Stimulated activated CD4-positive, alpha-beta T cell treated with anti-CD3 and anti-CD28 coated beads, Interleukin-2, amount 100 ng/mL, for 24 hours (primary cell): ENCODE measurements at regions not wholly inside any gene's neighbourhood (a gene's known extent, or its start where the extent isn't known, plus 50 kb on each side); places are given as distances from the start of the nearest gene placed in this dataset.

ENCODE experiments used
- DNase-seq, 2 donors: peaks; one replicate each; pipeline ENCODE4 v3.0.0-alpha.2; 2020

DNA sequence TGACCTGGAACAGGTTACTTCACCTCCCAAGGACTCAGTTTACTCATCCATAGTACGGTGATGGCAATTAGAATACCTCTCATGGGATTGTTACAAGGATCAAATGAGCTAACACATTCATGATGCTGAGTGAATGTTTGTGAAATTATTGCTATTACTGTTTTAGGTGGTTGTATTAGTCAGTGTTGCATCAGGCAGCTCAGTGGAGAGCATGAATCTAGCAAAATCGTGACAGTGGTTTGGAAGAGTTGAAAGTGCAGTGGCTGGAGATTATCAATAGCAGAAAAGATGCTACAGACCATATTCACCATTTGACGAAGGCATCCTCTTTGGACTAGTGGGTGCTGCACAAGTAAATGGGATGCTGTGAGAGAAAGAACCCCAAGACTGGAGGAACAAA is 50.4 kb upstream of the CTNNBL1 start:
- no peak for DNase-seq

DNA sequence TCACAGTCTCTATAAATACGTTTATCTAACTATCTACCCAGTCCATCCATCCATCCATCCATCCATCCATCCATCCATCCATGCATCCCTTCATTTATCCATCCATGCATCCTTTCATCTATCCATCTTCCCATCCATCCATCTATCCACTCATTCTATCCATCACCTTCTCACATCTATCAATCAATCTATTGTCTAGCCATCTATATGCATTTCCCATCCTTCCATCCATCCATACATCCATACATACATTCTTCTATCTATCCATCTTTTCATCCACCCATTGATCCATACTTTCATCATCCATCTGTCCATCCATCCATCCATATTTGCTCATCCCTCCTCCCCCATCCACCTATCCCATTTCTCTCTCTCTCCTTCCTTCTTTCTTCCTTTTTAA is 51.6 kb upstream of the CTNNBL1 start:
- DNase-seq: no peak

DNA sequence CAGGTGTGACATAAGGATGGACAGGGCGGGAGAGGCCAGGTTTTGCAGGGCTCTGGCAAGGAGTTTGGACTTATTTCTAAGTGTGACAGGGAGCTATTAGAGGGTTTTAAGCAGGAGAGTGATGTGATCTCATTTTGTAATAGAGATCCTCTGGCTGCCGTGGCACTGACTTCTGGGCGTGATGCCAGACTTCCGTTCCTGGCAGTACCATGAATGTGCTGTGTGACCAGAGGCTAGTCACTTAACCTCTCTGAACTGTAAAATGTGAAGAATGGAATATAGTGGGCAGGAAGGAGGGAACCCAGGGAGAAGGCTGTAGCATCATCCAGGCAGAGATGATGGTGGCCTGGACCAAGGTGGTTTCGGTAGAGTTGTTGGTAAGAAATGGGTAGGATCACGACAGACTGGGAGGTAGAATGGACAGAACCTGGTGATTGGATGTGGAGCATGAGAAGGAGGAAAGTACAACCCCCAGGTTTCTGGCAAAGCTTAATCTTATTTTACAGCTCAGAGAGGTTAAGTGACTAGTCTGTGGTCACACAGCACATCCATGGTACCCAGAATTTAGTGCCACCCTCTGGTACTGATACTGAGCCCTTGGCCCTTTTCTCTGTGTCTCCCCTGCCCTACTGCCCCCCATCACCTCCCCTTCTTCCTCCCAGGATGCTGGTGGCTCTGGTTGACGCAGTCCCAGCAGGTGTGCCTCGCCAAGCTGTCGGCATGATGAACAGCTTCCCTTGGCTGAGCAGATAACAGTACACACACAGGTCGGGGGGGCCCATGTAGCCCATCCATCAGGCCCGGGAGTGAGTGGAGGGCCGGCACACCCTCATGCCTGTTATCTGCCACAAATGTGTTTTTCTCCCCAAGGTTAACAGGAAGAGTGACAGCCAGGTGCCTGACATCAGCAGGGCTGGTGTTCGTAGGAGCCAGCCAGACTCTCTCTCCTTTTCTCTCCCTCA is 52.9 kb upstream of the CTNNBL1 start:
- DNase-seq: no peak

DNA sequence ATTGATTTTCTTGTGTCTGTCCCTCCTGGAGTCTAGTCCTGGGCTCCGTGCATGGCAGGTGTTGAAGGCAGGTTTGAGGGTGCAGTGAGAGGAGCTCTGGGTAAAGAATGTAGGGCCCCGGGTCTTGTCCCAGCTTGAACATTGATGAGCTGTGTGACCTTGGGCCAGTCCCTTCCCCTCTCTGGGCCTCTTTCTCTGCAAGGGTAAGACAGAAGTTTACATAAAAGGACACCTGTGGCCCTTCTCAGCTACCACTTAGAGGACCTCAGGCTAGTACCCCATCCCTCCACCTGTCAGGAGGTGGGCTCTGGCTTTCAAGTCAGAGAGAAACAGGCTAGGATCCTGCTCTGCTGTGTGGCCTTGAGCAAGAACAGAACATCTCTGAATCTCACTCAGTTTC is 55.3 kb upstream of the CTNNBL1 start:
- no peak for DNase-seq

DNA sequence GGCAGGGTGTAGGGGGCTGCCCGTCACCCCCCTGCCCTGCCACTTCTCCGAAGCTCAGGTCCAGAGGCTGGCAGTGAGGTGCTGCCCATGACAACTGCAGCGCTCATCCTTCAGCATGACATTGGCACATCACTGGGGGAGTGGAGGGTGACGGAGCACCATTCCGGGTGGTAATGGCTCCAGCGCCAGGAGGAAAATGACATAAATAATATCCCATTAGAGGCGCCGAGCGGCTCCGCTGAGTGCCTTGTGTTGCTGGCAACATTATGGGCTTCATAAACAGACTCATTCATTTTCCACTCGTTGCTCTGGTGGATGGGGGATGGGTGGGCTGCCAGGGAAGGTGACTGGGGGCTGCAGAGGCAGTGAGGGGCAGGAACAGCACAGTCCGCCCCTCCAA is 56.9 kb upstream of the CTNNBL1 start:
- no peak for DNase-seq

DNA sequence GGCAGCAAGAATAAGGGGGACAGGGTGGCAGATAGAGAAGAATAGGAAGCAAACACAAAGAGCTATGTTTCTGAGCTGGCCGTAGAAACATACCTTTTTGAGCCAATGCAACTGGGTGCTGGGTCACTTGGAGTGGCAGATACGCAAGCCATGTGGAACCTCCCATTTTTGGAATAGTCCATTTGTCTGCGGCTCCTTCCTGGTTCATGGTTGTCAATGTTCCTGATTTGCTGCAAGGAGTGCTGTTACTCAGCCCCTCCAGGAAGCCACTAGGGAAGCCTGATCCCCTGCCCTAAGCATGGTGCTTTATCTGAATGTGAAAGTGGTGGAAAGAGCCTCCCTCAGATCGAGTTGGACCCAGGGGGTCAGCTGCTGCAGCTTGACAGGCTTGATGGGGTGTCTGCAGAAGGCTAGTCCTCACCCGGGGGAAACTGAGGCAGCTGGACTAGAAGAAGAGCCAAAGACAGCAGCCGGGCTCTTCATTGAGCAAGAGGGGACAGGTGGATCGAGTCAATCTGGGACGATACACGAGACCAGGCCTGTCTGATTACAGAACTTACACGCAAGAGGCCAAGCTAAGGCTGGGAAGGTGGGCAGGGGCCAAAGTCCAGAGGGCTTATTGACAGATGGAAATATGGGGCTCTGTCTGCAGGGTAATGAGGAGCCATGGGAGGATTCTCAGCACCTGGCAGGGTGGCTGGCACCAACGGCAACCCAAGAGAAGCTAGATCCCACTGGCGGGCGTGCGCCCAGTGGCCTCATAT is 57.4 kb upstream of the CTNNBL1 start:
- DNase-seq: no peak

DNA sequence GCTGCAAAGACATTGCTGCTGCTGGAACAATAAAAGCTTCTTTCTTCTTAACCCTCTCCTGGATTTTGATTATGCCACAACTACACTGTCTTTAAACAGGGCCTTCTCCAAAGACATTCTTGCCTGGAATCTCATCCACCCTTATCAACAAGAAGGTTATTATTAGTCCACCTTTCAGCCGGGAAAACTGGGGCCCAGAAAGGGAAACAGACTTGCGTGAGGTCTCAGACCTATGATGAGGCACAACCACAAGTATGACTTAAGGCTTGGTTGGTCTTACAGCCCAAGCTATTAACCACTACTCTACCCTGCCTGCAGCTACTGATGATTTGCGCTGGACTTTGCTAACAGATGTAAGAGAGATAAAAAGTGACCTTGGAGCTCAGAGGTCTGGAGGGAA is 62.8 kb upstream of the CTNNBL1 start:
- DNase-seq: no peak

DNA sequence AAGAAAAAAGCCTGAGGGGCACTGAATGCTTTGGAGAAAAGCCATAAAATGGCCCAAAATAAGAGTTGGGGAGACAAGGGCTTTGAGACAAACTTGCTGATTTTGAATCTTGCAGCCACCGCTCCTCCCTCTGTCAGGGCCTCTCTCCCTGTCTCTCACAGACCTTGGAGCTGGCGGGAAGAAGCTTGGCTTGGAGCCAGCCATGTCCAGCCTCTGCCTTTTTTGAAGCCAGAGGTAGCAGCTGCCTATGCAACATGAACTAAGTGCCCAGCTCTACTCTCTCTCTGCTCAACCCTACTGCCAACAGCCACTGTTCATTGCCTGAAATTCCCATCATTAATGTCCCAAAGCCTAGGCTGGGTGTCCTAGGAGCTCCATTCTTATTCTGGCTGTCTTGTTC is 63.7 kb upstream of the CTNNBL1 start:
- no peak for DNase-seq

DNA sequence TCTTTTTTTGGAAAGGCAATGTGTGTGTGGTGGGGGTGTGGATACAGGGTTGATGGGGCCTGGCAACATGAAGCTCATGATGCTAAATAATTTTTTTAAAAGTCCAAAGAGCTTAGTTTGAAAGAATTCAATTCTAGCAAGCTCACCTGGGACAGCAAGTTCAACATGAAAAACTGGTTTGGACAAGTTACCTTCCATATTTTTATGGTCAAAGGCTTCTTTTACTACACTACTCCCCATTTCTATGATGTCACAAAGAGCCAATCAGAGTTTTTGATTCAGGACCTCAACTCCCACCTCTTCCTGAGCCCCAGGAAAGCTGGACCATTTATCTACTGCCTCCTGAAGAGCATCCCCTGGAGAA is 66.1 kb upstream of the CTNNBL1 start:
- no peak for DNase-seq

DNA sequence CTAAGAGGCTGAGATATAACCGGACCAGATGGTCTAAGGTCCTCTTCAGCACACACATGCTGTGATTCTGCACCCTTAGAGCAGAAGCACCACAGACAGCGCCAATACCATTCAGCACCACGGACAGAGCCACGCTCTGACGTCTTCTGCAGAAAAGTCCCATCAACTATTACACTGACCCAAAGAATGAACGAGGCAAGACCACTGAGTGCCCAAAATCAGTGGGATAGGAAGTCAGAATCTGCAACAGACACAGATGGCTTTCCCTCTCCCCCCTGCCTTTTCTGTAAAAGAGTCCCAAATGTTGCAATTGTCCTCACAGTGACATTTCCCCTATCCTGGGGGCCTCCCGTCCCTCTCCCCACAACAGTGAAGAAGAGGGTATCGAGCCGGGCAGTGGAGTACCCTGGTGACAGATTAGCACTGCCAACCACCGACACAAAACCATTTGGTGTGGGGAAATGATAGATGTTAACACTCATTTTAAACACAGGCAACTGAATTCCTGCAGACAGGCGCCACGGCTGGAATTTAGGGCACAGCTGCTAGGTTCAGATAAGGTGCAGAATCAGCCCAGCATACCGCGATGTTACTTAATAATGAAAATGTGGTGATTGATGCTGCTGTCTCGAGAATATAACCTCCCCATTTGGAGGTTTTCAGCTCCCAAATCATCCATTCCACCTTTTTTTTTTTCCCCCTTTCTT is 66.6 kb upstream of the CTNNBL1 start:
- peak; percentile 36 to 47 for DNase-seq

DNA sequence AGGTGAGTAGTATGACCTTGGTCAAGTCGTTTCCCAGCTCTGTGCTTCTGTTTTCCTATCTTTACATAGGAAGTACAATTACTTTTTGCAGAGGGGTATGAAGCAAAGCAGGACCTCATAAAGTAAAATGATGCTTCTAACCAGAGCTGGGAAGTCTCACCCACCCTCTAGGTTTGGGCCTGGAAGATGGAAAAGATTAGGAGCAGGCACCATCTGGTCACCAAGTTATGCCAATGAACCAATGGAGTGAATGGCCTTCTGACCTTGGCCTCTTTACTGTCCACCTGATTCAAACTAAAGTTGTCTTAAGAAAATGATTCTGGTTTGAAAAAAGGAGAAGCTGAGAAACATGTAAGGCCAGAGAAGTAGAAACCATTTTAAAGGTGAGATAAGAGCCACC is 68.9 kb upstream of the CTNNBL1 start:
- no peak for DNase-seq

DNA sequence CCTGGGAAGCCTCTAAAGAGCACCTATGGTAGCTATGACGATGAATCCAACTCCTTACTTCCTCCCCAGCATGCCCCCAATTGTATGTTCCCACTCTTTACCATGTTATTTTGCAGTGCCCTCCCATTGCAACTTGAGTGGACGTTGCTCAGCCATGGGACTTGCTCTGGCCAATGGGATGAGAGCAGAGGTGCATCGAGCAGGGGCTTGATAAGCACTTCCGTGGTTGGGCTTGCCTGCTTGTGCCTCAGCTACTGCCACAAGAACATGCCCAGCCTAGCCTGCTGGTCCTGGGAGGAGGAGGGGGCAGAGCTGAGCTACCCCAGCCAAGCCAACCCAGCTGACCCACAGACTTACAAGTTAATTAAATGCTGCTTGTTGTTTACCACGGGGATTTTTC is 71.1 kb upstream of the CTNNBL1 start:
- no peak for DNase-seq

DNA sequence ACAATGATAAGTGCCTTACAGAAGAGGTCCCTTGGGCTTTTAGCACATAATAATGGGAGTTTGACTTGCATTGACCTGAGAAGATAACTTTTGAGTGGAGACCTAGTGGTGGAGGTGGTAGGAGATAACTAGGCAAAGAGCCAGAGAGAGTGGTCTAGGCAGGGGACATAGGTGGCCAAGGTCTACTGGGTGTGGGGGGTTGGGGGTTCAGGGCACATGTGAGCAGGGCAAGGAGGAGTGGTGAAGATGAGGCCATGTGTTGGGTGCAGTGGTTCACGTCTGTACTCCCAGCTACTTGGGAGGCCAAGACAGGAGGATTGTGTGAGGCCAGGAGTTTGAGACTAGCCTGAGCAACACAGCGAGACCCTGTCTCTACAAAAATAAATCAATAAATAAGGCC is 74.3 kb upstream of the CTNNBL1 start:
- DNase-seq: no peak

DNA sequence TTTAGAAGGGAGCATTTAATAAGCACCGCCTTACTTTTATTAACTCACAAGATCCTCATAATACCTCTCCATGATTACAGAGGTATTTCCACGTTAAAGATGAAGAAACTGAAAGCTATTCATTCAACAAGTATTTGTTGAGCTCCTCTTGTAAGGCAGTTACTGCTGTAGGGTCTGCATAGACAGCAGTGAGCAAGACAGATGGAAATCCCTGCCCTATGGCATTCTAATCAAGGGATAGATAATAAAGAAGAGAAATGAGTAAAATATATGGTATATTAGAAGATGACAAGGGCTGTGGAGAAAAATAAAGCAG is 77.8 kb upstream of the CTNNBL1 start:
- no peak for DNase-seq

DNA sequence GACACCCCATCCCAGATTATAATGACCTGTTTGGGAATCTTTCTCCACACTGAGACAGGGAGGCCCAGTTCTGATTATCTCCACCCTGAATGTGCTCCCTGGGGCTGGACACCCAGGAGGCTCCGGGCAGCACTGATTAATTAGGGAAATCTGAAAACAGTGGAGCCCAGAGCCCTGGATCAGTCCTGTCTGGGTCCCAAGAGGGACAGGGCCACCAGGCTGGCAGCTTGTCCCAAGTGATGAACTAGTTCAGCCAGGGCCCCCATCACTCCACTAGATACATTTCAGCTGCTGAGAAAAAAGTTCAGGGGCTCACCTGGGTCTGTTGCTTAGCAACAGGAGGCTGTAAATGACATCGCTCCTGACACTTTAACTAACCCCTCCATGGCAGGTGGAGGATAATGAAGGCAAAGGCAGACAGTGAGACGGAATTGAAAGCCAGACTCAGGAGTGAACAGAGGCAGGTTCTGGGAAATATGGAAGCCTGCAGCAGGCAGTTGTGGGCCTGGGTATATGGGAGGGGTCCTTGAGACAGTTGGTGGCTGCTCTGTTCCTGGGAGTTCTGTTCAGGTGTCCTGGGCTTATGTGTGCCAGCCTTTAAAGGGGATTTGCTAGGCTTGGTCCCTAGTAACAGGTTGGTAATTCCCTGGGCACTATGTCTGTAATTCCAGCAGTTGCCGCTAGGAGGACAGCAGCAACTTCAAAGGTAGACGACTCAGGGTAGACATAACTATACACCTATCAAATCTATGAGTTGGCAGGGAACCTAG is 78.3 kb upstream of the CTNNBL1 start:
- DNase-seq: peak; percentile 72 to 75

DNA sequence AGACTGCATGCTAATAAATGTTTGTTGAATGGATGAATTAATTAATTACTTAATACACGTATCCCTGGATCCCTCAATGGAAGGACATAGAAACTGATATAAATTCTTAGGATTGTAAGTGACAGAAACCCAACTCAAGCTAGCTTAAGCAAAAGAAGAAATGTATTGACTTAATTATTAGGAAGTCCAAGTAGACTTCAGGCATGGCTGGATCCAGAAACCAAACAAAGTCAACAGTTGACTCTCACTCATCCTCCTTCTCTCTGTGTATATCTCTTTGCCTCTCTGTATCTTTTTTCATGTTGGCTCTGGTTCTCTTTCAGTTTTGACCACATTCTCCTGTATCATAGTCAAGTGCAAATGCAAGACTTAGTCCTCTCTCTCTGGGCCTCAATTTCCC is 82.0 kb upstream of the CTNNBL1 start:
- no peak for DNase-seq

DNA sequence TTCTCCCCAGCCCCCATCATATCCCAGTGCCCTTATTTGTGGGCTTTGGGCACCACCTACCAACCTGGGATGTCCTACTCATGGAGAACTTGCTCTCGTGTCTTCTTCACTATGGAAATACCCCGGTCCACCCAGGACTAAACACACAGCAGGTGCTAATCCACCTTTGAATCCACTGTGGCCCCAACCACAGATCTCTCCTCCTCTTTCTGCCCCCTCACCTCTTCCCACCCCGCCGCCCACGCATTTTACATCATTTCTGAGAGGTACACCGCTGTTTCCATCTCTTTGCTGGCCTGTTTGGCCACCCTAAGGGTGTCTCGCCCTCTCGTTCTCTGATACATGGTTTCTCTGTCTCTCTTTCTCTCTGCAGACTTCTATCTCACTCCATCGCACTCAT is 82.5 kb upstream of the CTNNBL1 start:
- no peak for DNase-seq

DNA sequence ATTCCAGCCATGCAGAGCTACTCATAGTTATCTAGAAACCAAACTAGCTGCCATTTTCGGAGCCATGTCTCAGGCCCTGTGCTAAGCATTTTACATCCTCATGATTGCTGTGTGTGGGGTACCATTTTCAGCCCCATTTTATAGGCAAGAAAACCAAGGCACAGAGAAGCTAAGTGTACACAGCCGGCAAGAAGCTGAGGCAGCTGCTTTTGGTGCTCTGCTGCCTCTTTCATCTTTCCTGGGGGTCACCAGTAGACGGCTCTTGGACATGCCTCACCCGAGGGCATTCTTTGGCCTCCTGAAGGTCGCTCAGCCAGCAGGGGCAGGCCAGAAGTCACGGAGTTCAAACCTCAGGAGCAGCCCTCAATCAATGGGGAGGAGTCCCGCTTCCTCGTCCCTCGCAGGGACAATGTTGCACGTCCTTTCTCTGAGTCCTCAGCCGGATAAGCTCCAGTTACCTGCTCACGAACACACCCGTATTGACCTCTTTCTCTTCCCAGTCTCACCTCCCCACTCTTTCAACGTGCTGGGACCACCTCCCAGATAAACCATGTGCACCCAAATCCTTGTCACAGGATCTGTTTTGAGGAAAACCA is 82.6 kb upstream of the BLCAP start:
- DNase-seq: no peak

DNA sequence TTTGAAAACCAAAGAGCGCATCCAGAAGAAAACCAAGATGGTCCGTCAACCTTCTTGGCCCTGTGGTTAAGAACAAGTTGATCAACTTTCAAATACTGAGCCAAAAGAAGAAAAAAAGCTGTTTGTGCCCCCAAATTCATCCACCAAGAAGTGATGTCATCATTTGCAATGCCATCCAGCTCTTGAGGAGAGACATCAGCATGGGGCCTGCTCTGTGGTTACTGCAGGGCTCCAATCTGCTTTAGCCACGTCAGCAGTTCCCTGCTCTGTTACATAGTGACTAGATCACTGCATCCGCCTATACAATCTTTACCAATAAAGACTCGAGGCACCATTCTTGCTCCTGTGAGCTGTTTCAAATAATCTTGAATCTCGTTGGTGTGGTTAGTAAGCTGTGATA is 75.0 kb upstream of the BLCAP start:
- DNase-seq: no peak

DNA sequence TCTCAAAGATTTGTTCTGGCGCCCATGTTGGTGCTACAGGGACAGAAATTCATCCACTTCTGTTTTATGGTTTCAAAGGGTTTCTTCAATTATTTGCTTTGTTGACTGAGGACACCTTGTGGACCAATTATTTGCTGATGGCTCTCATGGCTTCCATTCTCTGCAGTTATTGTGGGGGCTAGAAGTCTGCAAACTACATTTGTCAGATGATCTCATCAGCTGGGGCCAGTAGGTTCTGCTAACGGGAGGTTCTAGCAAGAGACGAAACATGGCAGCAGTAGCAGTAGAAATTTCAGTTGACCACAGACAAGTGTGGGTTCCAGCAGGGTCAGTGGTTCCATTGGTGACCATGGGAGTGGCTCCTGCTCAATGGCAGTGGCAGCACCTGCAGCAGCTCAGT is 72.8 kb upstream of the BLCAP start:
- DNase-seq: no peak

DNA sequence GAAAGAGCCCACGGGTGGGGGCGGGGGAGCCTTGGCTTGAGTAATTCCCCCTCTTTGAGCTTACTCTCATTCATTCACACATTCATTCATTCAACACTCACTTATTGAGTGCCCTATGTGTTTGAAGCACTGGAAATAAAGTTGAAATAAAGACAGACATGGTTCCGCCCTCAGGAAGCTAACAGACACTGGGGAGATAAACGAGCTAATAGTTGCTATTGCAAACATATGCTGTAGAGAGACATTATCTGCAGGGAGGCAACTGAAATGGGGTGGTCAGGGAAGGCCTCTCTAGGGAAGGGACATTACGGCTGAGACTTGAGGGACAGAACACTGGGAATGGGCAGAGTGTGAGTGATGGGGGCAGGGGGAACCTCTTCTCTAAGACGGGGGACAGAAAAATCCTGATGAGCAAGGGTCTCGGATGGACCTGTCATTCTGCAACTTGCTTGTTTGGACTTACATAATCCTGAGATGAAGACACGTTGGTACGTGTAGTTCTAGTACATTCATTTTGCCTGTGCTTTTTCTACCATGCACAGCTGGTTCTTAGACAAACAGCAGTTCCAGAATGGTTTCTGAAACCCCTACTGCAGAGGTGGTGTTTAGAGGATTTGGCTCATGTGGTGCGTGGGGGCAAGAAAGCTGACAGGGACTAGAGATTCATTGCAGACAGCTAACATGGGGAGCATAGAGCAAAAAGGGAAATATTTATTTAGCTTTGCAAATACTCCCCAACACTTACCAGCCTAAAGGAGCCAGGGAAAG is 71.1 kb upstream of the BLCAP start:
- DNase-seq: no peak

DNA sequence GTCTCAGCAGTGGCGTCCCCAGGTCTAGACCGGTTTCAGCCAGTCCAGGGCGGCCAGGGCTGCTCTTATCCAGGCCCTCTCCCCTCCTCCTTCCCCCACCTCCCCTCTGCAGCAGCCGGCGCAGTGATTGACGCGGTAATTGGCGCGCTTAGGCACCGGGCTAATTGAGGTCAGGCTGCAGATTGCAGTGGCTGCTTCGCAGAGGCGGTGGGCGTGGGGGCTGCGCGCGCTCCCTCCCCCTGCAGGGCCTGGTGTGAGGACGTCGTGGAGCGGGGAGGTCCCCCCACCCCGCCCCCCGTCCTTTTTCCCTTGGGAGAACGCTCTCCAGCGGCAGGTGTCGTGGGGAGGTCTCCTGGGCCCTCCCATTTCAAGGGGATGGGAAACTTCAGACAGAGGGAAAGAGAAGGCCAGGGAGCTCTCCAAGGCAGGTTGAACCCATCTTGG is 70.4 kb upstream of the BLCAP start:
- DNase-seq: no peak
